Liver (tissue), 3 donors: ENCODE measurements at regions not wholly inside any gene's neighbourhood (a gene's known extent, or its start where the extent isn't known, plus 50 kb on each side); places are given as distances from the start of the nearest gene placed in this dataset.

Experiments used
- CTCF ChIP-seq: fragments of 150-350 bp; IDR thresholded peaks from 2 replicates; pipeline ENCODE4 v1.5.1; 2017; ENCODE audit warnings: improper control_type of control experiment, low read depth, low read length; ENCODE audit not compliant: missing input control
- FOXA1 ChIP-seq: IDR thresholded peaks from 2 replicates; pipeline ENCODE4 v1.6.1; 2016; ENCODE audit warnings: antibody characterized with exemption
- GABPA ChIP-seq, 2 donors: IDR thresholded peaks in 1 of 2; conservative IDR thresholded peaks in 1 of 2; 2 replicates each; pipeline ENCODE4 v1.6.1; 2016; ENCODE audit warnings: antibody characterized with exemption in 2 of 2, mild to moderate bottlenecking in 1 of 2, moderate library complexity in 1 of 2
- JUND ChIP-seq, 2 donors: IDR thresholded peaks; 2 replicates each; pipeline ENCODE4 v1.6.1; 2016; ENCODE audit warnings: antibody characterized with exemption in 2 of 2
- MAX ChIP-seq: IDR thresholded peaks from 2 replicates; pipeline ENCODE4 v1.6.1; 2016; ENCODE audit warnings: antibody characterized with exemption
- NR2F2 ChIP-seq: IDR thresholded peaks from 2 replicates; pipeline ENCODE4 v1.6.1; 2016; ENCODE audit warnings: antibody characterized with exemption
- RAD21 ChIP-seq, 2 donors: IDR thresholded peaks; 2 replicates each; pipeline ENCODE4 v1.6.1; 2016; ENCODE audit warnings: antibody characterized with exemption in 2 of 2, mild to moderate bottlenecking in 2 of 2
- RXRA ChIP-seq, 2 donors: IDR thresholded peaks; 2 replicates each; pipeline ENCODE4 v1.6.1; 2017 to 2018; ENCODE audit warnings: antibody characterized with exemption in 2 of 2, mild to moderate bottlenecking in 1 of 2
- SP1 ChIP-seq: IDR thresholded peaks from 2 replicates; pipeline ENCODE4 v1.6.1; 2018; ENCODE audit warnings: antibody characterized with exemption, mild to moderate bottlenecking
- TAF1 ChIP-seq: conservative IDR thresholded peaks from 2 replicates; pipeline ENCODE4 v1.6.1; 2016; ENCODE audit warnings: antibody characterized with exemption, mild to moderate bottlenecking
- YY1 ChIP-seq: IDR thresholded peaks from 2 replicates; pipeline ENCODE4 v1.6.1; 2016; ENCODE audit warnings: antibody characterized with exemption, mild to moderate bottlenecking
- TF ChIP-seq, protein P1 (sequence below): IDR thresholded peaks from 2 replicates; pipeline ENCODE4 v1.6.1; 2016; ENCODE audit warnings: antibody characterized with exemption, mild to moderate bottlenecking
- donor health status: healthy.
- donor health status: healthy.

DNA sequence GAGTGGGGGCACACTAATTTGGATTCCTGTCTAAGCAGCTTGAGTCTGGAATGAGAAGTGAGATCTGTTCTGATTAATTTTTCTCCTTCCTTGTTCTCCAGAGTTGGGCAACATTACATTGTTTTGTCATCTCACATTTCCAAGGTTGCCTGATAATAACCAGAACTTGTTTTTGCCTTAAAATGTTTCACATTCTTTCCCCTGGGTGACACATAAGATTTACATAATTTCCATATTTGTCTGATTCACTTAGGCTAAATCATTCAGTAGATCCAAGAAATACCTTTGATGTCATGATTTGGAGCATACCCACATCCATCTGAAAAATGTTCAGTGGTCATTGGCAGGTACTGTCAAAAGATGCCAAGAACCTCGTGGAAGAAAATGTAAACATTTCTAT, 60.3 kb downstream of the XCL2 start:
- TF ChIP-seq CTCF = no peak
- no peak for TF ChIP-seq TAF1
- no peak for TF ChIP-seq YY1
- no peak for TF ChIP-seq SP1
- no peak for TF ChIP-seq MAX
- no peak for TF ChIP-seq GABPA (IDR thresholded peaks at IDR 0.05 in 1 of 2, conservative IDR thresholded peaks at IDR 0.05 in 1 of 2)
- no peak for TF ChIP-seq RAD21 (IDR thresholded peaks at IDR 0.05)
- TF ChIP-seq, protein P1, sequence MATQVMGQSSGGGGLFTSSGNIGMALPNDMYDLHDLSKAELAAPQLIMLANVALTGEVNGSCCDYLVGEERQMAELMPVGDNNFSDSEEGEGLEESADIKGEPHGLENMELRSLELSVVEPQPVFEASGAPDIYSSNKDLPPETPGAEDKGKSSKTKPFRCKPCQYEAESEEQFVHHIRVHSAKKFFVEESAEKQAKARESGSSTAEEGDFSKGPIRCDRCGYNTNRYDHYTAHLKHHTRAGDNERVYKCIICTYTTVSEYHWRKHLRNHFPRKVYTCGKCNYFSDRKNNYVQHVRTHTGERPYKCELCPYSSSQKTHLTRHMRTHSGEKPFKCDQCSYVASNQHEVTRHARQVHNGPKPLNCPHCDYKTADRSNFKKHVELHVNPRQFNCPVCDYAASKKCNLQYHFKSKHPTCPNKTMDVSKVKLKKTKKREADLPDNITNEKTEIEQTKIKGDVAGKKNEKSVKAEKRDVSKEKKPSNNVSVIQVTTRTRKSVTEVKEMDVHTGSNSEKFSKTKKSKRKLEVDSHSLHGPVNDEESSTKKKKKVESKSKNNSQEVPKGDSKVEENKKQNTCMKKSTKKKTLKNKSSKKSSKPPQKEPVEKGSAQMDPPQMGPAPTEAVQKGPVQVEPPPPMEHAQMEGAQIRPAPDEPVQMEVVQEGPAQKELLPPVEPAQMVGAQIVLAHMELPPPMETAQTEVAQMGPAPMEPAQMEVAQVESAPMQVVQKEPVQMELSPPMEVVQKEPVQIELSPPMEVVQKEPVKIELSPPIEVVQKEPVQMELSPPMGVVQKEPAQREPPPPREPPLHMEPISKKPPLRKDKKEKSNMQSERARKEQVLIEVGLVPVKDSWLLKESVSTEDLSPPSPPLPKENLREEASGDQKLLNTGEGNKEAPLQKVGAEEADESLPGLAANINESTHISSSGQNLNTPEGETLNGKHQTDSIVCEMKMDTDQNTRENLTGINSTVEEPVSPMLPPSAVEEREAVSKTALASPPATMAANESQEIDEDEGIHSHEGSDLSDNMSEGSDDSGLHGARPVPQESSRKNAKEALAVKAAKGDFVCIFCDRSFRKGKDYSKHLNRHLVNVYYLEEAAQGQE = no peak
- no peak for TF ChIP-seq FOXA1
- TF ChIP-seq RXRA (IDR thresholded peaks at IDR 0.05) = no peak
- no peak for TF ChIP-seq JUND (IDR thresholded peaks at IDR 0.05)
- no peak for TF ChIP-seq NR2F2
